GM12865 (cell line): ENCODE measurements at regions not wholly inside any gene's neighbourhood (a gene's known extent, or its start where the extent isn't known, plus 50 kb on each side); places are given as distances from the start of the nearest gene placed in this dataset.
"Not testable (repeated sequence)": the region's sequence is repeated elsewhere in the genome, so short reads cannot be mapped to it uniquely, and the experiment has no call there.

Experiments
- DNase-seq: peaks from one replicate; pipeline ENCODE4 v3.0.0; 2010; ENCODE audit warnings: low read depth
- H3K4me3 ChIP-seq: 2 replicates; pipeline ENCODE4 v1.5.1; 2011; ENCODE audit warnings: mild to moderate bottlenecking, low read depth, low read length, control low read depth
- TF ChIP-seq, protein P1 (sequence below): IDR thresholded peaks from 2 replicates; pipeline ENCODE4 v1.5.1; 2011; ENCODE audit warnings: low read length, control low read depth, low read depth, inconsistent platforms; ENCODE audit not compliant: insufficient read depth; ENCODE audit errors: missing control alignments

DNA sequence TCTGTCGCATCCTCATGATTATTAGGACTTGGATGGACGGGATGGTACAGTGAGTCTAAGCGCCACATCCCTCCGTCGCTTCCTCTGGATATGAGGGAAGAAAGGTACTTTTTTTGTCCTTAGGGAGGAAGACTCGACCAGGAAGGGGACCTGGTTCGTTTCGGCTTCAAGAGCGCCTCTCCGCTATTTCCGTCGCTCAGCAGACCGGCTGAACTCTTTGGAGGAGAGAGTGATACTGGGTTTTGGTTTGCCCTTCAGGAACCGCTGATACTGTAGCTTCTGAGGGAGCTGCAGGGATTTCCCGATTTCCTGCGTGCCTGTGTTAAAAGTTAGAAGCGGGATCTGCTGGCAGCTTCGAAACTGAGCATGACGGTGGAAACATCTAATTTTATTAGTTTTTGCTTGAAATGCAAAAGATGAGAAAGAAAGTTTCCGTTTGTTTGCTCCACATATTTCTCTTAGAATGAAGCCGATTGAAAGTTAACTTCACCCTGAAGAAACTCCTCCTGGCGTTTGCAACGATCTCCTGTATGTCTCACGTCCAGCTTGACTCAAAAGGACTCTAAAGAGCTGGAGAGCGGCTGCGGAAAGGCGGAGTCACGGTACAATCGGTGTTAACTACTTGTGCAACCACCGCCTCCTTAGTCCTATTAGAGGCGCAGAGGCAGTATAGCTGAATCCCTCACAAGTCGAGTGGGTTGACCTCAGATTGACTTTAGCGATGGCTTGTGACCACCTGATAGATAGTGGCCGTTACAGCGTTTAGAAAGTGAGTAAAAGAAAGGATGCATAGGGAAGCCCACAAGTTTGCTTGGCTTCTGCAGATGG lies 129.4 kb downstream of the TRIM27 start:
- peak; percentile 54 for DNase-seq
- peak overlapping the region; percentile 52 for H3K4me3 ChIP-seq
- TF ChIP-seq, protein P1, sequence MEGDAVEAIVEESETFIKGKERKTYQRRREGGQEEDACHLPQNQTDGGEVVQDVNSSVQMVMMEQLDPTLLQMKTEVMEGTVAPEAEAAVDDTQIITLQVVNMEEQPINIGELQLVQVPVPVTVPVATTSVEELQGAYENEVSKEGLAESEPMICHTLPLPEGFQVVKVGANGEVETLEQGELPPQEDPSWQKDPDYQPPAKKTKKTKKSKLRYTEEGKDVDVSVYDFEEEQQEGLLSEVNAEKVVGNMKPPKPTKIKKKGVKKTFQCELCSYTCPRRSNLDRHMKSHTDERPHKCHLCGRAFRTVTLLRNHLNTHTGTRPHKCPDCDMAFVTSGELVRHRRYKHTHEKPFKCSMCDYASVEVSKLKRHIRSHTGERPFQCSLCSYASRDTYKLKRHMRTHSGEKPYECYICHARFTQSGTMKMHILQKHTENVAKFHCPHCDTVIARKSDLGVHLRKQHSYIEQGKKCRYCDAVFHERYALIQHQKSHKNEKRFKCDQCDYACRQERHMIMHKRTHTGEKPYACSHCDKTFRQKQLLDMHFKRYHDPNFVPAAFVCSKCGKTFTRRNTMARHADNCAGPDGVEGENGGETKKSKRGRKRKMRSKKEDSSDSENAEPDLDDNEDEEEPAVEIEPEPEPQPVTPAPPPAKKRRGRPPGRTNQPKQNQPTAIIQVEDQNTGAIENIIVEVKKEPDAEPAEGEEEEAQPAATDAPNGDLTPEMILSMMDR = no peak

DNA sequence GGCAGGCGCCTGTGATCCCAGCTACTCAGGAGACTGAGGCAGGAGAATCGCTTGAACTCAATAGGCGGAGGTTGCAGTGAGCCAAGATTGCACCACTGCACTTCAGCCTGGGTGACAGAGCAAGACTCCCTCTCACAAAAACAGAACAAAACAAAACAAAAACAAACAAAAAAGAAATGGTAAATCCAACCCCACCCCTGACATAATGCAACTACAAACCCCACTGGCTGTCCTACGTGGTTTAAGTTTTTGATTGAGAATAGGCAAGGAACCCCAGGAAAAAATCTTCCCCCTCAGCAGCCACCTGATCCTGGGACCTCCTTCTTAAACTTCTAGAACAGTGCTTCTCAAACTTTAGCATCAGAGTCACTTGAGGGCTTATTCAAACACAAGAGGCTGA lies 123.1 kb downstream of the TRIM27 start:
- H3K4me3 ChIP-seq, DNase-seq: not testable (repeated sequence)

DNA sequence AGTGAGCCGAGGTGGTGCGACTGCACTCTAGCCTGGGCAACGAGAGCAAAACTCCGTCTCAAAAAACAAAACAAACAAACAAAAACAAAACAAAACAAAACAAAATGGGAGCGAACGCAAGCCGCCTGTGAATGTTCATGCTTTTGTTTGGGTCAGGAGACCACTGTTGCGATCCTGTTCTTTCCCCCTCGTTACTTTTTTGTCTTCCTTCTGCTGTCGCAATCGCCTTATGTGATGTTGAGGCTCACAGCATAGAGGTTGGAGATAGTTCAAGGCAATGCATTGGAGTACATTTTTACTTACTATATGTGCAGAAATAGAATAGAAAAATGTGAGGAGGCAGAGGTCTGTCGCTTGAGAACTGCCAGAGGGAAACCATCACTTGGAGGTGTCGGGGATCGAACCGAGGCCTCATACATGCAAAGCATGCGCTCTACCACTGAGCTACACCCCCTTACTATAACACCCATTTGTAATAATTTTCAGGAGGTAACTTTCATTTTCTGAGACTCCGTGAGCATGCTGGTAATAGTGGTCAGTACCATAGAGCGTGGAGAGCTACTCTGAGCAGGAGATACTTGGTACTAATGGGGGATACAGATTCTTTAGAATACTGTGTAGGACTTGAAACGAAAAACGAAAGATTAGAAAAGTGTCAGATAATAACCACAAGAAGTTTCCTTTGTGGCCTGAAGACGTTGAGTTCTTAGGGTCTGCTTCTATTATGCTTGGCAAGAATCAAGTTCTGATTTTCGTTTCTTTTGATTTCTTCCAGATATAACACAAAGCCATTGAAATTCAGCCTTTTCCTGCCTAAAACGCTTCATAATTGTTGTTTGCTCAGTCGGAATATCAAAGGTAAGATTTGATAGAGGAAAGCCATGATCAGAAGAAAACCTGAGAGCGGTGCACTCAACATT lies 121.1 kb downstream of the TRIM27 start:
- peak; percentile 82 for DNase-seq
- no peak overlapping the region for H3K4me3 ChIP-seq
- TF ChIP-seq, protein P1 = no peak

DNA sequence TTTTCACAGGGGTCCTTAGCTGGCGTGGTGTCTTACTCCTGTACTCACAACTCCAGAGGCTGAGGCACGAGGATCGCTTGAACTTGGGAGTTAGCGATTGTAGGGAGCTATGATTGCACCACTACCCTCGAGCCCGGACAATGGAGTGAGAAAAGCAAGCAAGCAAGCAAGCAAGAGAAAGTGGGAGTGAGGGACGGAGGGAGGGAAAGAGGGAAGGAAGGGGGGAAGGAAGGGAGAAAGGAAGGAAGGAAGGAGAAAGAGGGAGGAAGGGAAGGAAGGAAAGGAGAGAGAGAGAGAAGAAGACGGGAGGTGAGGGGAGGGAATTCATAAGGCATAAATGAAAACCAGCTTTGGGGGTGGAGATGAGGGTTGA lies 120.5 kb downstream of the TRIM27 start:
- no peak for DNase-seq
- TF ChIP-seq, protein P1 = no peak
- H3K4me3 ChIP-seq = no peak overlapping the region

DNA sequence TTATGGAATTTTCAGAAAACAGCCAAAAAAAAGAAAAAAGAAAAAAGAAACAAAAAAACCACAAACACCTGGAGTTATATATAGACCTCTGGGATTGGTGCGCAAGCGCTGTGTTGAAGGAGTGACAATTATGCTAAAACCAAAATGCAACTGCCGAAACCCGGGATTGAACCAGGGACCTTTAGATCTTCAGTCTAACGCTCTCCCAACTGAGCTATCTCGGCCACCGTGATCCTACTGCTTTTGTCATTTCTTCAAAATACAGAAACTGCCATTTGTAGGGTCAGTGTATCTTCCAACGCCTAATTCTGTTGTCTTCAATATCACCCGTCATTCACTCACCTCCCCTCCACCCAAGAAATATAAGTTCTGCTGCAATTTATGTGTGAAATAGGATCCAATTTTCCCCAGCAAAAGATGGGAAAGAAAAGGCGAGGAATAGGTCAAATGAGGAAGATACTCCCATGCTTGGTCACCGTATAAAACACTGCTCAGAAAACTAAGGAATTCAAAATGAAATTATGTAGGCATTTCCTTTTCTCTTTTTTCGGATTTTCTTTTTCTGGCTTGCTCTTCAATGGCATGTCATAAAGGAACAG lies 116.0 kb downstream of the TRIM27 start:
- TF ChIP-seq, protein P1 = no peak
- peak; percentile 68 for DNase-seq
- H3K4me3 ChIP-seq = peak overlapping the region; percentile 4; the same call in 1 of the 2 replicates

DNA sequence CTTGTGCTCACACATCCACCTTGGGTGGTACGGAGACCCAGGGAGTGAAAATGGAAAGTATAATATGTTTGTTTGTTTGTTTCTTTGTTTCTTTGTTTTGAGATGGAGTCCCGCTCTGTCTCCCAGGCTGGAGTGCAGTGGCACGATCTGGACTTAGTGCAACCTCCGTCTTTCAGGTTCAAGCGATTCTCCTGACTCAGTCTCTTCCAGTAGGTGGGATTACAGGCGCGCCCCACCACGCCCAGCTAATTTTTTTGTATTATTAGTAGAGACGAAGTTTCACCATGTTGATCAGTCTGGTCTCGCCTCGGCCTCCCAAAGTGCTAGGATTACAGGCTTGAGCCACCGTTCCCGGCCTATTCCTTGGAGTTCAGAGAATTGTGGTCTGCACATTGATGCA lies 115.4 kb downstream of the TRIM27 start:
- TF ChIP-seq, protein P1 = no peak
- H3K4me3 ChIP-seq = peak overlapping the region; percentile 4; the same call in 1 of the 2 replicates
- DNase-seq = no peak
